GM12872 (cell line): ENCODE measurements at regions not wholly inside any gene's neighbourhood (a gene's known extent, or its start where the extent isn't known, plus 50 kb on each side); places are given as distances from the start of the nearest gene placed in this dataset.

ENCODE experiments used
- CTCF ChIP-seq: IDR thresholded peaks from 3 replicates; pipeline ENCODE4 v1.5.1; 2011; ENCODE audit warnings: low read depth, mild to moderate bottlenecking, low read length, moderate library complexity; ENCODE audit not compliant: insufficient read depth

DNA sequence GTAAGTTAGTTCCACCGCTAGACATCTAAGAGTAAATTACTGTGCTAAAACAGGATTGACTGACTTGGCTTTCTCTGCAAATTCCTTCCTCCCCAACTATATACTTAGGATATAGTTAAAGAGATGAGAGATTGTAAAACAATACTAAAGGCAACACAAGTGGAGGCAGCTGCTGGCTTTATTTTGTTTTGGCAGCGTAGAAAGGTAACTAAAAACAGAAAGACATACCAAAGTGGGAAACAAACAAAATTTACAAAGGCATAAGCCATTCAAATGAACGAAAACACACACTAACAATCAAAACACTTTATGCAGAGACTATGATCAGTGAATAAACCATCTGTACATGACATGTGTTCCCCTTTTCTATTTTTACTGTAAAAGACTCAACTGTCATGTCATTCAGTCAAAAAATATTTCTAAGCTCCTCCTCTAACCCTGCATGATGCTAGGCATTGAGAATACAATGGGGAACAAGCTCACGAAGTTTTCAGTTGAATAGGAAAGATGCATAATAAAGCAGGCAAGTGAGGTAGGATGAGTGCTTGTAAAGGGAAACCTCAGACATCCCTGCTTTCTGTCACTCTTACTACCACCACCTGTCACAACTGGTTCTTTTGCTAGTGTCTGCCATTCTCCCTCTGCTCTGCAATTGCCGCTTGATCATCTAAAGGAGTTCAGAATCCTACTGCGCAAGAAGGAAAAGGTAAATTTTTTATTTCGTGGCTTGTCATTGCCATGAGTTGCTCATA lies 64.2 kb upstream of the COL1A2 start:
- TF ChIP-seq CTCF = no peak

DNA sequence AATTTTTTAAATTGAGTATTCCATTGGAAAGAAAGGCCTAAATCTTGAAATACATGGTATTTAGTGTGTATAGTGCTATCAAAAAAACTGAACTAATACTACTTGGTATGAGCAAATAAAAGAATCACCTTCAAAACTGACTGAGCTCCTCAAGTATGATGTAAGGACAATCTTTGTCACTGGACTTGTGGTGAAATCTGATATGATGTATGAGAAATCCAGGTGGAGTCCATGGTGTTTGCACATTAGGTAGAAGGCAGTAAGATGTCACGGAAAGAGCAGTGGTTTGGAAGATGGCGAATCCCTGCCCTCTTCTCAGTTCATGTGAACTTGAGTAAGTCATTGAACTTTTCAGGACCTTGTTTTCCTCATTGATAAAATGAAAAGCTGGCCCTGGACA lies 62.1 kb upstream of the COL1A2 start:
- no peak for TF ChIP-seq CTCF

- no peak for TF ChIP-seq CTCF
These were observed 60.9 kb upstream of the COL1A2 start for GRCh38 chr7:94333810-94334209.

DNA sequence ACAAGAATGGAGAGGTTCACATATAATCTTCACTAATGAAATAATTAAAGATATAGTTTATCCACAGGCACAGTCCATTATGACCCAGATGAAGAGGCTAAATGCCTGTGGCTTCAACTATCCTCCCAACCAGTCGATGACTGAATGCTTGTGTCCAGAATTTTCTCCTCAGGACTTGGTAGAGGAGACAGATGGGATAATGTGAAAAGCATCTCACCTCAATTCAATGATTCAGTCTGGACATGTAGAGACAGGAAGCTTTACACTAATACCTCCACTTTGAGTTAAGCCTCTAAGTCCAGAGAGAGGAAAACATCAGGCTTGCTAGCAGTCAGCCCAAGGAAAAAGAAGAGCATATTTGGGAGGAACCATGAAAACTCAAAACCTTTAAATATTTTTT lies 59.1 kb upstream of the COL1A2 start:
- no peak for TF ChIP-seq CTCF

DNA sequence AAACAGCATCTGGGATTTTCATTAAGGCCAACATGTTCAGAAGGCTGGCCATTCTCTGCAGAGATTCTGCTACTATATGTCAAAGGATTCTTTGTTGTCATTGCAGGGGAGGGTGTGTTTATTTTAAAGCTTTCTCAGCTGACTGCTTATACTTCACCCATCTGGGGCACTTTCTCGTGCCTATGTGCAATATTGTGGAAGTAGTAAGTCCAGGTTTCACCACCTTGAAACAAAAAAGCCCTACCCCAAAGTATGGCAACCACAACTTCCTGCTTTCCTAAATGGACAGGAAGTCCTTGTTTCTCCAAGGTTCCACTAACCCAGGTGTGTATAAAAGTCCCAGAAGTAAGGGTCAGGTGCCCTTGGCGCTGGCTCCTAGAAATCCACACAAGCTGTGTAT lies 58.7 kb upstream of the COL1A2 start:
- no peak for TF ChIP-seq CTCF

GRCh38 chr7:94338921-94339371 lies 55.7 kb upstream of the COL1A2 start:
- no peak for TF ChIP-seq CTCF

GRCh38 chr7:94344826-94345225 lies 49.9 kb upstream of the COL1A2 start:
- no peak for TF ChIP-seq CTCF
